ENCODE measurements at regions not wholly inside any gene's neighbourhood (a gene's known extent, or its start where the extent isn't known, plus 50 kb on each side); places are given as distances from the start of the nearest gene placed in this dataset.
"Not testable (repeated sequence)": the region's sequence is repeated elsewhere in the genome, so short reads cannot be mapped to it uniquely, and the experiment has no call there.

GRCh38 chr6:78379982-78380381, 487.4 kb upstream of the IRAK1BP1 start:
- H3K4me3 ChIP-seq (ENCODE audit: low read depth, low read length), result no peak overlapping the region
- DNase-seq (ENCODE audit: low read depth, low spot score), result no peak
- CTCF ChIA-PET, result no interaction called here
- POLR2A ChIA-PET, result no interaction called here
- no peak for TF ChIP-seq CTCF (IDR thresholded peaks at IDR 0.05; ENCODE audit: insufficient read depth, low read length, missing control alignments)

- no peak overlapping the region for H3K4me3 ChIP-seq (ENCODE audit: low read depth, low read length)
- ChIA-PET POLR2A (no interaction called here), CTCF (no interaction called here)
- no peak for TF ChIP-seq CTCF (IDR thresholded peaks at IDR 0.05; ENCODE audit: insufficient read depth, low read length, missing control alignments)
- no peak for DNase-seq (ENCODE audit: low read depth, low spot score)
Measured at GRCh38 chr6:78380541-78380940, 486.8 kb upstream of the IRAK1BP1 start.

- no peak for TF ChIP-seq CTCF (IDR thresholded peaks at IDR 0.05; ENCODE audit: insufficient read depth, low read length, missing control alignments)
- ChIA-PET CTCF (no interaction called here), POLR2A (no interaction called here)
- no peak for DNase-seq (ENCODE audit: low read depth, low spot score)
- H3K4me3 ChIP-seq (ENCODE audit: low read depth, low read length), result no peak overlapping the region
Measured at GRCh38 chr6:78383968-78384367, 483.4 kb upstream of the IRAK1BP1 start.

GRCh38 chr6:78386854-78387253, 480.5 kb upstream of the IRAK1BP1 start:
- DNase-seq (ENCODE audit: low read depth, low spot score); CTCF ChIA-PET; POLR2A ChIA-PET; H3K4me3 ChIP-seq (ENCODE audit: low read depth, low read length): not testable (repeated sequence)

- TF ChIP-seq CTCF (IDR thresholded peaks at IDR 0.05; ENCODE audit: insufficient read depth, low read length, missing control alignments), result no peak
- ChIA-PET POLR2A (no interaction called here), CTCF (no interaction called here)
- no peak for DNase-seq (ENCODE audit: low read depth, low spot score)
- H3K4me3 ChIP-seq (ENCODE audit: low read depth, low read length), result no peak overlapping the region
Measured at GRCh38 chr6:78390066-78390465, 477.3 kb upstream of the IRAK1BP1 start.

GRCh38 chr6:78397499-78397898, 469.9 kb upstream of the IRAK1BP1 start:
- H3K4me3 ChIP-seq (ENCODE audit: low read depth, low read length), result no peak overlapping the region
- POLR2A ChIA-PET, result no interaction called here
- no peak for TF ChIP-seq CTCF (IDR thresholded peaks at IDR 0.05; ENCODE audit: insufficient read depth, low read length, missing control alignments)
- no peak for DNase-seq (ENCODE audit: low read depth, low spot score)
- CTCF ChIA-PET, result no interaction called here

GRCh38 chr6:78398292-78398691, 469.1 kb upstream of the IRAK1BP1 start:
- no peak for TF ChIP-seq CTCF (IDR thresholded peaks at IDR 0.05; ENCODE audit: insufficient read depth, low read length, missing control alignments)
- ChIA-PET CTCF (no interaction called here), POLR2A (no interaction called here)
- no peak overlapping the region for H3K4me3 ChIP-seq (ENCODE audit: low read depth, low read length)
- no peak for DNase-seq (ENCODE audit: low read depth, low spot score)

Measured in AG04449 (cell line).